MCF 10A (cell line): ENCODE measurements at regions not wholly inside any gene's neighbourhood (a gene's known extent, or its start where the extent isn't known, plus 50 kb on each side); places are given as distances from the start of the nearest gene placed in this dataset.
A peak's percentile ranks its signal among the peaks of the same experiment; 100 is the strongest.

Experiments
- BruUV-seq: library from RNA; stranded (reverse); fragments of 400-500 nt; replicated peaks from 2 replicates; lab custom pipeline; 2021; lab: Mats Ljungman, UMichigan
- CTCF ChIA-PET: fragments of 300-600 bp; sonication (Branson Sonifier 250); formaldehyde crosslinking; extraction: SDS; loops from one replicate; lab custom pipeline; 2021; ENCODE audit warnings: antibody characterized with exemption, inconsistent platforms; lab: Yijun Ruan, JAX
- POLR2A ChIA-PET: fragments of 300-600, 350-650 bp; sonication (Branson Sonifier 250); formaldehyde crosslinking; extraction: SDS; loops from one replicate; lab custom pipeline; 2020; ENCODE audit warnings: antibody characterized with exemption, inconsistent platforms; lab: Yijun Ruan, JAX
- DNase-seq: peaks from one replicate; pipeline ENCODE4 v3.0.0-alpha.2; 2018; ENCODE audit not compliant: unreplicated experiment
- H3K27ac Mint-ChIP-seq: one replicate; pipeline ENCODE4 v1.8.0; 2022; ENCODE audit warnings: mild to moderate bottlenecking, low read depth, mixed read lengths; ENCODE audit not compliant: unreplicated experiment
- H3K27me3 Mint-ChIP-seq: one replicate; pipeline ENCODE4 v1.8.0; 2022; ENCODE audit warnings: mixed read lengths; ENCODE audit not compliant: insufficient read depth, unreplicated experiment
- H3K36me3 Mint-ChIP-seq: one replicate; pipeline ENCODE4 v1.8.0; 2022; ENCODE audit warnings: mild to moderate bottlenecking, moderate library complexity, mixed read lengths; ENCODE audit not compliant: insufficient read depth, unreplicated experiment
- H3K4me1 Mint-ChIP-seq: one replicate; pipeline ENCODE4 v1.8.0; 2022; ENCODE audit warnings: mixed read lengths; ENCODE audit not compliant: insufficient read depth, unreplicated experiment
- H3K4me3 Mint-ChIP-seq: one replicate; pipeline ENCODE4 v1.8.0; 2022; ENCODE audit warnings: mild to moderate bottlenecking, moderate library complexity, mixed read lengths; ENCODE audit not compliant: unreplicated experiment
- H3K9me3 Mint-ChIP-seq: one replicate; pipeline ENCODE4 v1.8.0; 2022; ENCODE audit warnings: mixed read lengths; ENCODE audit not compliant: unreplicated experiment
- CTCF ChIP-seq: fragments of 200-600 bp; IDR thresholded peaks from one replicate; pipeline ENCODE4 v1.8.0; 2022; ENCODE audit warnings: antibody characterized with exemption, mild to moderate bottlenecking; ENCODE audit not compliant: unreplicated experiment
- intact Hi-C: fragments of 100-400 bp; cut with micrococcal nuclease; formaldehyde crosslinking; loops from 2 replicates; pipeline ENCODE4 v1.14.1; 2022

- intact Hi-C loops = no loop called here
- Mint-ChIP-seq H3K4me3 (no peak overlapping the region), H3K4me1 (no peaks in the 10 kb centered on the region), H3K36me3 (no peaks in the 10 kb centered on the region), H3K9me3 (no peaks in the 10 kb centered on the region), H3K27ac (no peak overlapping the region), H3K27me3 (peaks cover 26% of the 10 kb centered on the region)
- no peak for TF ChIP-seq CTCF
- no TSS peak for BruUV-seq
- no peak for DNase-seq
- ChIA-PET POLR2A (no interaction called here), CTCF (interaction anchor here (1.2 to 6.0 kb wide), 2 partner anchors 10 to 511 kb away, joined by 3 to 46 read pairs; no protein-coding TSS in a partner anchor)
Observed at GRCh38 chr1:147379889-147380288, 137.4 kb downstream of the CHD1L start.

GRCh38 chr1:147384804-147385203 is 142.3 kb downstream of the CHD1L start:
- no peak overlapping the region for H3K4me3 Mint-ChIP-seq
- intact Hi-C loops = no loop called here
- no peaks in the 10 kb centered on the region for H3K9me3 Mint-ChIP-seq
- ChIA-PET POLR2A (interaction anchor here (0.7 kb wide), 1 partner anchor 10 kb away, joined by 3 read pairs; no protein-coding TSS in a partner anchor), CTCF (no interaction called here)
- no peaks in the 10 kb centered on the region for H3K36me3 Mint-ChIP-seq
- H3K27ac Mint-ChIP-seq = no peak overlapping the region
- no TSS peak for BruUV-seq
- no peaks in the 10 kb centered on the region for H3K4me1 Mint-ChIP-seq
- DNase-seq = no peak
- no peak for TF ChIP-seq CTCF
- peaks cover 43% of the 10 kb centered on the region for H3K27me3 Mint-ChIP-seq

GRCh38 chr1:147388969-147389368 is 146.5 kb downstream of the CHD1L start:
- no peaks in the 10 kb centered on the region for H3K4me1 Mint-ChIP-seq
- intact Hi-C loops = no loop called here
- ChIA-PET CTCF (interaction anchor here (0.6 to 2.9 kb wide), 26 partner anchors 10 to 494 kb away, joined by 3 to 53 read pairs (median 4); no protein-coding TSS in a partner anchor), POLR2A (interaction anchor here (2.3 kb wide), 1 partner anchor 115 kb away, joined by 9 read pairs; no protein-coding TSS in a partner anchor)
- TF ChIP-seq CTCF = no peak
- H3K9me3 Mint-ChIP-seq = no peaks in the 10 kb centered on the region
- no peak overlapping the region for H3K27ac Mint-ChIP-seq
- no peak for DNase-seq
- BruUV-seq = no TSS peak
- H3K27me3 Mint-ChIP-seq = peaks cover 47% of the 10 kb centered on the region
- no peak overlapping the region for H3K4me3 Mint-ChIP-seq
- H3K36me3 Mint-ChIP-seq = no peaks in the 10 kb centered on the region

- Mint-ChIP-seq H3K4me3 (no peak overlapping the region), H3K27ac (no peak overlapping the region), H3K27me3 (peaks cover 40% of the 10 kb centered on the region), H3K36me3 (no peaks in the 10 kb centered on the region), H3K9me3 (no peaks in the 10 kb centered on the region), H3K4me1 (no peaks in the 10 kb centered on the region)
- TF ChIP-seq CTCF = peak; percentile 91
- intact Hi-C loops = loop anchor here (1.0 kb wide), 3 partner anchors 116 to 217 kb away; partner anchors contain the start of gene PRKAB2
- no TSS peak for BruUV-seq
- ChIA-PET POLR2A (interaction anchor here (0.6 to 2.3 kb wide), 3 partner anchors 23 to 116 kb away, joined by 3 to 9 read pairs (median 4); no protein-coding TSS in a partner anchor), CTCF (interaction anchor here (0.5 to 2.9 kb wide), 33 partner anchors 10 to 495 kb away, joined by 3 to 53 read pairs (median 4); no protein-coding TSS in a partner anchor)
- peak; percentile 67 for DNase-seq
Observed at GRCh38 chr1:147389532-147390184, 147.2 kb downstream of the CHD1L start.
